ENCODE measurements at regions not wholly inside any gene's neighbourhood (a gene's known extent, or its start where the extent isn't known, plus 50 kb on each side); places are given as distances from the start of the nearest gene placed in this dataset.

GRCh38 chr15:85296615-85297402 lies 83.6 kb upstream of the AKAP13 start:
- no peaks in the 10 kb centered on the region for H3K9me2 ChIP-seq (ENCODE audit: insufficient read depth)
- ChIA-PET POLR2A (ENCODE audit: unreplicated experiment) (interaction anchor here (0.6 kb wide), 1 partner anchor 335 kb away, joined by 4 read pairs; no protein-coding TSS in a partner anchor), CTCF (interaction anchor here (0.6 to 1.5 kb wide), 6 partner anchors 15 to 543 kb away, joined by 3 to 6 read pairs (median 5); no protein-coding TSS in a partner anchor)
- DNase-seq, result peak; percentile 55 to 67
- H3K4me3 ChIP-seq, result peak overlapping the region; percentile 18; the same call in 1 of the 2 replicates
- H3K27me3 ChIP-seq (ENCODE audit: insufficient read depth, low read depth), result no peaks in the 10 kb centered on the region
- no peak overlapping the region for H3K27ac ChIP-seq
- no peaks in the 10 kb centered on the region for H3K9me3 ChIP-seq (ENCODE audit: insufficient read depth, low read depth)
- 0 out of 2 replicates have a peak, but pooled peaks cover 5% of the 10 kb centered on the region for H3K4me1 ChIP-seq (replicated peaks; ENCODE audit: insufficient read depth)
- H3K4me2 ChIP-seq, result peak overlapping the region; percentile 73
- no peaks in the 10 kb centered on the region for H3K79me2 ChIP-seq (ENCODE audit: low read depth)
- H3K36me3 ChIP-seq (ENCODE audit: low read depth), result no peaks in the 10 kb centered on the region
- H4K20me1 ChIP-seq (ENCODE audit: insufficient read depth), result no peaks in the 10 kb centered on the region
- TF ChIP-seq EZH2 (IDR thresholded peaks at IDR 0.05; ENCODE audit: low read depth), result no peak
- peak; percentile 83 for TF ChIP-seq CTCF (conservative IDR thresholded peaks at IDR 0.05)
- peak overlapping the region; percentile 78; the same call in 1 of the 2 replicates for H2AFZ ChIP-seq
- H3F3A ChIP-seq (ENCODE audit: insufficient read depth, low read depth), result no peaks in the 10 kb centered on the region
- intact Hi-C loops (cut with micrococcal nuclease; ENCODE audit: unreplicated experiment), result loop anchor here (1.0 to 10.0 kb wide), 6 partner anchors 34 to 544 kb away; no protein-coding TSS in a partner anchor
- no TSS peak for BruUV-seq (replicated peaks)

GRCh38 chr15:85297537-85297936 lies 82.9 kb upstream of the AKAP13 start:
- Histone ChIP-seq H3K4me3 (no peak overlapping the region), H4K20me1 (ENCODE audit: insufficient read depth) (no peaks in the 10 kb centered on the region), H3K27ac (no peak overlapping the region), H3K79me2 (ENCODE audit: low read depth) (no peaks in the 10 kb centered on the region), H3F3A (ENCODE audit: insufficient read depth, low read depth) (no peaks in the 10 kb centered on the region), H3K4me2 (peak overlapping the region; percentile 73; the same call in 1 of the 2 replicates), H3K27me3 (ENCODE audit: insufficient read depth, low read depth) (no peaks in the 10 kb centered on the region), H3K36me3 (ENCODE audit: low read depth) (no peaks in the 10 kb centered on the region), H3K4me1 (replicated peaks; ENCODE audit: insufficient read depth) (0 out of 2 replicates have a peak, but pooled peaks cover 5% of the 10 kb centered on the region), H3K9me2 (ENCODE audit: insufficient read depth) (no peaks in the 10 kb centered on the region), H2AFZ (no peak overlapping the region), H3K9me3 (ENCODE audit: insufficient read depth, low read depth) (no peaks in the 10 kb centered on the region)
- no TSS peak for BruUV-seq (replicated peaks)
- intact Hi-C loops (cut with micrococcal nuclease; ENCODE audit: unreplicated experiment), result loop anchor here (2.0 to 10.0 kb wide), 3 partner anchors 285 to 543 kb away; no protein-coding TSS in a partner anchor
- no peak for DNase-seq
- ChIA-PET POLR2A (ENCODE audit: unreplicated experiment) (no interaction called here), CTCF (interaction anchor here (1.4 to 1.5 kb wide), 3 partner anchors 33 to 208 kb away, joined by 4 to 6 read pairs (median 5); no protein-coding TSS in a partner anchor)
- no peak for TF ChIP-seq EZH2 (IDR thresholded peaks at IDR 0.05; ENCODE audit: low read depth)
- no peak for TF ChIP-seq CTCF (conservative IDR thresholded peaks at IDR 0.05)

GRCh38 chr15:85298366-85298765 lies 82.0 kb upstream of the AKAP13 start:
- BruUV-seq (replicated peaks), result no TSS peak
- intact Hi-C loops (cut with micrococcal nuclease; ENCODE audit: unreplicated experiment), result loop anchor here (5.0 to 10.0 kb wide), 2 partner anchors 284 to 426 kb away; no protein-coding TSS in a partner anchor
- Histone ChIP-seq H3K27me3 (ENCODE audit: insufficient read depth, low read depth) (no peaks in the 10 kb centered on the region), H3K4me2 (no peak overlapping the region), H3F3A (ENCODE audit: insufficient read depth, low read depth) (no peaks in the 10 kb centered on the region), H3K4me3 (no peak overlapping the region), H4K20me1 (ENCODE audit: insufficient read depth) (no peaks in the 10 kb centered on the region), H3K36me3 (ENCODE audit: low read depth) (no peaks in the 10 kb centered on the region), H3K27ac (no peak overlapping the region), H3K9me2 (ENCODE audit: insufficient read depth) (no peaks in the 10 kb centered on the region), H2AFZ (no peak overlapping the region), H3K9me3 (ENCODE audit: insufficient read depth, low read depth) (no peaks in the 10 kb centered on the region), H3K79me2 (ENCODE audit: low read depth) (no peaks in the 10 kb centered on the region), H3K4me1 (replicated peaks; ENCODE audit: insufficient read depth) (0 out of 2 replicates have a peak, but pooled peaks cover 5% of the 10 kb centered on the region)
- ChIA-PET CTCF (no interaction called here), POLR2A (ENCODE audit: unreplicated experiment) (no interaction called here)
- no peak for DNase-seq
- TF ChIP-seq EZH2 (IDR thresholded peaks at IDR 0.05; ENCODE audit: low read depth) (no peak), CTCF (conservative IDR thresholded peaks at IDR 0.05) (no peak)

Data from PC-9 (cell line).